Stomach (tissue), 4 donors: ENCODE measurements at regions not wholly inside any gene's neighbourhood (a gene's known extent, or its start where the extent isn't known, plus 50 kb on each side); places are given as distances from the start of the nearest gene placed in this dataset.

Source experiments
- EP300 ChIP-seq: sonication (generic); formaldehyde crosslinking; IDR thresholded peaks from one replicate; pipeline ENCODE4 v1.6.1; 2017; ENCODE audit warnings: antibody characterized with exemption
- POLR2A ChIP-seq, 4 donors: fragments of 450-650 bp; IDR thresholded peaks; one replicate each; pipeline ENCODE4 v1.6.1; 2016; ENCODE audit warnings: antibody characterized with exemption in 4 of 4, control low read depth in 2 of 4, mild to moderate bottlenecking in 1 of 4, moderate library complexity in 1 of 4
- POLR2AphosphoS5 ChIP-seq, 3 donors: sonication (generic); formaldehyde crosslinking; IDR thresholded peaks; one replicate each; pipeline ENCODE4 v1.6.1; 2016; ENCODE audit warnings: antibody characterized with exemption in 3 of 3
- TF ChIP-seq, protein P1 (sequence below), 7 experiments: fragments of 450-650 bp in 4 of 7; fragments of 200-600 bp in 3 of 7; sonication (generic) in 3 of 7; IDR thresholded peaks; one replicate each; pipeline ENCODE4 v1.5.1; 2016 to 2019; ENCODE audit warnings: antibody characterized with exemption in 7 of 7, control low read depth in 2 of 7, mild to moderate bottlenecking in 1 of 7

DNA sequence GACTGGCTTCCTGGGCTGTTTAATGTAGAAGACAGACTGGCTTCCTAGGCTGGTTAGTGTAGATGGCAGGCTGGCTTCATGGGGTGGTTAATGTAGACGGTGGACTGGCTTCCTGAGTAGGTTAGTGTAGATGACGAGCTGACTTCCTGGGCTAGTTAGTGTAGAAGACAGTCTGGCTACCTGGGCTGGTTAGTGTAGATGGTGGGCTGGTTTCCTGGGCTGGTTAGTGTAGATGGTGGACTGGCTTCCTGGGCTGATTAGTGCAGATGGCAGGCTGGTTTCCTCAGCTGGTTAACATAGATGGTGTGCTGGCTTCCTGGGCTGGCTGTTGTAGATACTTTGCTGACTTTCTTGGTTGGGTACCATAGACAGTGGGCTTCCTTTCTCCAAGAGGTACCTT lies 122.9 kb upstream of the PPP2R2D start:
- TF ChIP-seq, protein P1, sequence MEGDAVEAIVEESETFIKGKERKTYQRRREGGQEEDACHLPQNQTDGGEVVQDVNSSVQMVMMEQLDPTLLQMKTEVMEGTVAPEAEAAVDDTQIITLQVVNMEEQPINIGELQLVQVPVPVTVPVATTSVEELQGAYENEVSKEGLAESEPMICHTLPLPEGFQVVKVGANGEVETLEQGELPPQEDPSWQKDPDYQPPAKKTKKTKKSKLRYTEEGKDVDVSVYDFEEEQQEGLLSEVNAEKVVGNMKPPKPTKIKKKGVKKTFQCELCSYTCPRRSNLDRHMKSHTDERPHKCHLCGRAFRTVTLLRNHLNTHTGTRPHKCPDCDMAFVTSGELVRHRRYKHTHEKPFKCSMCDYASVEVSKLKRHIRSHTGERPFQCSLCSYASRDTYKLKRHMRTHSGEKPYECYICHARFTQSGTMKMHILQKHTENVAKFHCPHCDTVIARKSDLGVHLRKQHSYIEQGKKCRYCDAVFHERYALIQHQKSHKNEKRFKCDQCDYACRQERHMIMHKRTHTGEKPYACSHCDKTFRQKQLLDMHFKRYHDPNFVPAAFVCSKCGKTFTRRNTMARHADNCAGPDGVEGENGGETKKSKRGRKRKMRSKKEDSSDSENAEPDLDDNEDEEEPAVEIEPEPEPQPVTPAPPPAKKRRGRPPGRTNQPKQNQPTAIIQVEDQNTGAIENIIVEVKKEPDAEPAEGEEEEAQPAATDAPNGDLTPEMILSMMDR (IDR thresholded peaks at IDR 0.05) = no peak
- TF ChIP-seq POLR2AphosphoS5 (IDR thresholded peaks at IDR 0.05) (no peak), POLR2A (IDR thresholded peaks at IDR 0.05) (no peak), EP300 (no peak)
